Neural cell (in vitro differentiated cells): ENCODE measurements at regions not wholly inside any gene's neighbourhood (a gene's known extent, or its start where the extent isn't known, plus 50 kb on each side); places are given as distances from the start of the nearest gene placed in this dataset.

Experiments
- H2AFZ ChIP-seq: fragments of 200-600, 300-800 bp; sonication (generic), shearing (Covaris generic); 2 replicates; pipeline ENCODE4 v1.6.0; 2014; ENCODE audit warnings: low read depth, mild to moderate bottlenecking, antibody characterized with exemption, low read length, moderate library complexity
- H3F3A ChIP-seq: fragments of 200-600 bp; shearing (Covaris generic); 2 replicates; pipeline ENCODE4 v1.6.1; 2016; ENCODE audit warnings: mild to moderate bottlenecking, moderate library complexity, mixed read lengths, antibody characterized with exemption, low read length; ENCODE audit not compliant: insufficient read depth, poor library complexity, severe bottlenecking
- H3K27ac ChIP-seq: fragments of 200-600, 300-800 bp; sonication (generic), shearing (Covaris generic); 2 replicates; pipeline ENCODE4 v1.5.1; 2014; ENCODE audit warnings: mild to moderate bottlenecking, low read length, moderate library complexity
- H3K27me3 ChIP-seq: fragments of 300-800, 200-600 bp; sonication (generic), shearing (Covaris generic); 2 replicates; pipeline ENCODE4 v1.6.0; 2014; ENCODE audit warnings: mild to moderate bottlenecking, low read depth, low read length, moderate library complexity; ENCODE audit not compliant: insufficient read depth
- H3K36me3 ChIP-seq: fragments of 300-800, 200-600 bp; sonication (generic), shearing (Covaris generic); 2 replicates; pipeline ENCODE4 v1.5.1; 2014; ENCODE audit warnings: mild to moderate bottlenecking, antibody characterized with exemption, low read length, moderate library complexity; ENCODE audit not compliant: insufficient read depth
- H3K4me2 ChIP-seq: fragments of 300-800, 200-600 bp; sonication (generic), shearing (Covaris generic); 2 replicates; pipeline ENCODE4 v1.6.0; 2014; ENCODE audit warnings: mild to moderate bottlenecking, low read length
- H3K4me3 ChIP-seq: fragments of 300-800, 200-600 bp; sonication (generic), shearing (Covaris generic); 2 replicates; pipeline ENCODE4 v1.5.1; 2014; ENCODE audit warnings: mild to moderate bottlenecking, low read length, moderate library complexity
- H3K79me2 ChIP-seq: fragments of 200-600 bp; shearing (Covaris generic); replicated peaks from 2 replicates; pipeline ENCODE4 v1.6.0; 2014; ENCODE audit warnings: mild to moderate bottlenecking, low read length, moderate library complexity; ENCODE audit not compliant: insufficient read depth
- H3K9ac ChIP-seq: fragments of 300-800, 200-600 bp; sonication (generic), shearing (Covaris generic); 2 replicates; pipeline ENCODE4 v1.6.1; 2016; ENCODE audit warnings: mild to moderate bottlenecking, low read length, mixed read lengths
- H3K9me2 ChIP-seq: fragments of 200-600 bp; shearing (Covaris generic); 2 replicates; pipeline ENCODE4 v1.6.1; 2016; ENCODE audit warnings: mild to moderate bottlenecking, low read length, mixed read lengths; ENCODE audit not compliant: insufficient read depth
- H3K9me3 ChIP-seq: fragments of 200-600, 300-800 bp; sonication (generic), shearing (Covaris generic); 2 replicates; pipeline ENCODE4 v1.6.1; 2016; ENCODE audit warnings: mild to moderate bottlenecking, mixed run types, low read length, moderate library complexity, mixed read lengths
- H4K20me1 ChIP-seq: fragments of 200-600 bp; shearing (Covaris generic); 2 replicates; pipeline ENCODE4 v1.6.1; 2016; ENCODE audit warnings: mild to moderate bottlenecking, mixed run types; ENCODE audit not compliant: insufficient read depth
- EP300 ChIP-seq: fragments of 450-650 bp; conservative IDR thresholded peaks from 2 replicates; pipeline ENCODE4 v1.6.1; 2014; ENCODE audit warnings: antibody characterized with exemption, mild to moderate bottlenecking, moderate library complexity; ENCODE audit not compliant: poor library complexity, severe bottlenecking
- EZH2 ChIP-seq: fragments of 200-600, 300-800 bp; shearing (Covaris generic), sonication (generic); IDR thresholded peaks from 2 replicates; pipeline ENCODE4 v1.6.1; 2014; ENCODE audit warnings: antibody characterized with exemption, low read length, borderline replicate concordance, mild to moderate bottlenecking; ENCODE audit not compliant: insufficient read depth, poor library complexity, severe bottlenecking
- MXI1 ChIP-seq: fragments of 450-650 bp; conservative IDR thresholded peaks from 2 replicates; pipeline ENCODE4 v1.6.1; 2014; ENCODE audit warnings: antibody characterized with exemption, mild to moderate bottlenecking; ENCODE audit not compliant: poor library complexity, severe bottlenecking
- POLR2AphosphoS5 ChIP-seq: IDR thresholded peaks from 2 replicates; pipeline ENCODE4 v1.6.1; 2012
- RAD21 ChIP-seq: fragments of 450-650 bp; conservative IDR thresholded peaks from 2 replicates; pipeline ENCODE4 v1.6.1; 2014; ENCODE audit warnings: antibody characterized with exemption, mild to moderate bottlenecking, moderate library complexity
- REST ChIP-seq: IDR thresholded peaks from 2 replicates; pipeline ENCODE4 v1.6.1; 2012; ENCODE audit warnings: borderline replicate concordance
- SMC3 ChIP-seq: fragments of 450-650 bp; conservative IDR thresholded peaks from 2 replicates; pipeline ENCODE4 v1.6.1; 2014; ENCODE audit warnings: antibody characterized with exemption, mild to moderate bottlenecking, moderate library complexity; ENCODE audit not compliant: poor library complexity
- TAF1 ChIP-seq: IDR thresholded peaks from 2 replicates; pipeline ENCODE4 v1.6.1; 2012; ENCODE audit warnings: low read depth
- TF ChIP-seq, protein P1 (sequence below): fragments of 450-650 bp; IDR thresholded peaks from 2 replicates; pipeline ENCODE4 v1.5.1; 2014; ENCODE audit warnings: antibody characterized with exemption, mild to moderate bottlenecking, moderate library complexity; ENCODE audit not compliant: poor library complexity, severe bottlenecking

DNA sequence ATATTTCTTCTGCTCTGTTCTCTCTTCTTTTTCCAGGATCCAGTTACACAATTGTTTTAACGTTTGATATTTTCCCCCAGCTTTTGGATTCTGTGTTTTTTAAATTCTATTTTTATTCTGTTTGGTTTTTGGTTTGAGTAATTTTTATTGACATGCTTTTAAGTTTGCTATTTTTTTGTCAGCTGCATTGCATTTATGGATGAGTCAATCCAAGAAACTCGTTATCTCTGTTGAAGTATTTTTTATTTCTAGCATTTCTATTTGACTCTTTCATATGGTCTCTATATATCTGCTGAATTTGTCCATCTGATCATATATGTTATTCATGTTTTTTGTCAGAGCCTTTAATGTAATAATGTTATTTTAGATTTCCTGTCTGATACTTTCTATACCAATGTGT is 65.6 kb downstream of the DDIT4L start:
- TF ChIP-seq MXI1 = no peak
- TF ChIP-seq SMC3 = no peak
- no peak for TF ChIP-seq EZH2
- TF ChIP-seq RAD21 = no peak
- TF ChIP-seq POLR2AphosphoS5 = no peak
- no peak for TF ChIP-seq TAF1
- no peak for TF ChIP-seq EP300
- no peak for TF ChIP-seq REST
- TF ChIP-seq, protein P1, sequence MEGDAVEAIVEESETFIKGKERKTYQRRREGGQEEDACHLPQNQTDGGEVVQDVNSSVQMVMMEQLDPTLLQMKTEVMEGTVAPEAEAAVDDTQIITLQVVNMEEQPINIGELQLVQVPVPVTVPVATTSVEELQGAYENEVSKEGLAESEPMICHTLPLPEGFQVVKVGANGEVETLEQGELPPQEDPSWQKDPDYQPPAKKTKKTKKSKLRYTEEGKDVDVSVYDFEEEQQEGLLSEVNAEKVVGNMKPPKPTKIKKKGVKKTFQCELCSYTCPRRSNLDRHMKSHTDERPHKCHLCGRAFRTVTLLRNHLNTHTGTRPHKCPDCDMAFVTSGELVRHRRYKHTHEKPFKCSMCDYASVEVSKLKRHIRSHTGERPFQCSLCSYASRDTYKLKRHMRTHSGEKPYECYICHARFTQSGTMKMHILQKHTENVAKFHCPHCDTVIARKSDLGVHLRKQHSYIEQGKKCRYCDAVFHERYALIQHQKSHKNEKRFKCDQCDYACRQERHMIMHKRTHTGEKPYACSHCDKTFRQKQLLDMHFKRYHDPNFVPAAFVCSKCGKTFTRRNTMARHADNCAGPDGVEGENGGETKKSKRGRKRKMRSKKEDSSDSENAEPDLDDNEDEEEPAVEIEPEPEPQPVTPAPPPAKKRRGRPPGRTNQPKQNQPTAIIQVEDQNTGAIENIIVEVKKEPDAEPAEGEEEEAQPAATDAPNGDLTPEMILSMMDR = no peak

GRCh38 chr4:100118181-100118580 is 72.1 kb downstream of the DDIT4L start:
- H4K20me1 ChIP-seq = no peaks in the 10 kb centered on the region
- H3K9ac ChIP-seq = no peak overlapping the region
- H3K79me2 ChIP-seq = no peaks in the 10 kb centered on the region
- no peaks in the 10 kb centered on the region for H3K27me3 ChIP-seq
- H3K9me2 ChIP-seq = no peaks in the 10 kb centered on the region
- H3K4me3 ChIP-seq = no peak overlapping the region
- no peak overlapping the region for H3K27ac ChIP-seq
- no peak overlapping the region for H2AFZ ChIP-seq
- H3K4me2 ChIP-seq = no peak overlapping the region
- H3K36me3 ChIP-seq = no peaks in the 10 kb centered on the region
- no peaks in the 10 kb centered on the region for H3K9me3 ChIP-seq
- no peak for TF ChIP-seq MXI1
- TF ChIP-seq, protein P1 = no peak
- TF ChIP-seq EZH2 = no peak
- TF ChIP-seq POLR2AphosphoS5 = no peak
- no peak for TF ChIP-seq EP300
- TF ChIP-seq TAF1 = no peak
- no peak for TF ChIP-seq REST
- no peak for TF ChIP-seq RAD21
- no peak for TF ChIP-seq SMC3
- H3F3A ChIP-seq = no peaks in the 10 kb centered on the region

More for the DNA sequence above, 65.6 kb downstream of the DDIT4L start:
- Histone ChIP-seq H3K79me2 (no peaks in the 10 kb centered on the region), H3K27ac (no peak overlapping the region), H3K27me3 (no peaks in the 10 kb centered on the region), H3F3A (no peaks in the 10 kb centered on the region), H3K4me2 (no peak overlapping the region), H3K4me3 (no peak overlapping the region), H3K9me3 (no peaks in the 10 kb centered on the region), H4K20me1 (no peaks in the 10 kb centered on the region), H3K9ac (no peak overlapping the region), H3K9me2 (no peaks in the 10 kb centered on the region), H2AFZ (no peak overlapping the region), H3K36me3 (no peaks in the 10 kb centered on the region)
